GM12878 (cell line): ENCODE measurements at regions not wholly inside any gene's neighbourhood (a gene's known extent, or its start where the extent isn't known, plus 50 kb on each side); places are given as distances from the start of the nearest gene placed in this dataset.

ENCODE experiments used
- ATAC-seq: fragments of 200-7000 bp; cut with Tn5 transposase; 3 replicates; pipeline ENCODE4 v1.9.1; 2020; ENCODE audit warnings: mild to moderate bottlenecking, moderate library complexity
- BruUV-seq: library from RNA; stranded (reverse); fragments of 400-500 nt; replicated peaks from 2 replicates; lab custom pipeline; 2021; lab: Mats Ljungman, UMichigan
- CTCF ChIA-PET: fragments of 300-600 bp; sonication (Branson Sonifier 250); formaldehyde crosslinking; extraction: SDS; loops from one replicate; lab custom pipeline; 2021; ENCODE audit warnings: inconsistent platforms; lab: Yijun Ruan, JAX
- POLR2A ChIA-PET: fragments of 350-600 bp; formaldehyde crosslinking; extraction: SDS; loops from one replicate; lab custom pipeline; 2021; ENCODE audit warnings: inconsistent platforms; lab: Charles Lee
- RAD21 ChIA-PET: fragments of 300-600 bp; sonication (Branson Sonifier 250); formaldehyde crosslinking; loops from one replicate; lab custom pipeline; 2023; ENCODE audit warnings: antibody characterized with exemption; ENCODE audit not compliant: unreplicated experiment; lab: Charles Lee
- SMC1A ChIA-PET: fragments of 300-600 bp; sonication (Branson Sonifier 250); formaldehyde crosslinking; loops from one replicate; lab custom pipeline; 2023; ENCODE audit not compliant: unreplicated experiment, uncharacterized antibody; lab: Charles Lee
- DNase-seq: peaks from one replicate; pipeline ENCODE4 v3.0.0-alpha.2; 2011; ENCODE audit warnings: low read depth, low spot score
- FAIRE-seq: peaks from 3 replicates; lab custom pipeline; 2011; peaks lifted over from hg19 to GRCh38; lab: Jason Lieb, UNC
- H2AFZ ChIP-seq: 2 replicates; pipeline ENCODE4 v1.6.0; 2011; ENCODE audit warnings: low read depth, low read length, control low read depth; ENCODE audit not compliant: control insufficient read depth
- H3K27ac ChIP-seq: 2 replicates; pipeline ENCODE4 v1.5.1; 2011; ENCODE audit warnings: control low read depth; ENCODE audit not compliant: control insufficient read depth, insufficient read depth
- H3K27me3 ChIP-seq, 2 experiments: replicated peaks in 1 of 2; 2 replicates each; pipeline versions ENCODE4 v1.6.0 to v1.6.1; 2011; ENCODE audit warnings: low read length in 1 of 2; ENCODE audit not compliant: control insufficient read depth in 2 of 2, insufficient read depth in 2 of 2
- H3K36me3 ChIP-seq, 2 experiments: 2 replicates each; pipeline ENCODE4 v1.5.1; 2011; ENCODE audit warnings: low read length in 1 of 2; ENCODE audit not compliant: control insufficient read depth in 2 of 2, insufficient read depth in 2 of 2
- H3K4me1 ChIP-seq: 2 replicates; pipeline ENCODE4 v1.6.1; 2011; ENCODE audit warnings: mild to moderate bottlenecking, low read length, moderate library complexity, mixed read lengths; ENCODE audit not compliant: control insufficient read depth, insufficient read depth
- H3K4me2 ChIP-seq: 2 replicates; pipeline ENCODE4 v1.6.0; 2011; ENCODE audit warnings: control low read depth; ENCODE audit not compliant: control insufficient read depth, insufficient read depth
- H3K4me3 ChIP-seq: fragments of 200-600 bp; sonication (generic); 2 replicates; pipeline ENCODE4 v1.5.1; 2016
- H3K79me2 ChIP-seq: 2 replicates; pipeline ENCODE4 v1.6.0; 2011; ENCODE audit warnings: low read length; ENCODE audit not compliant: control insufficient read depth, insufficient read depth
- H3K9ac ChIP-seq: 2 replicates; pipeline ENCODE4 v1.8.0; 2011; ENCODE audit warnings: low read length, control low read depth, mixed read lengths; ENCODE audit not compliant: control insufficient read depth, insufficient read depth
- H3K9me3 ChIP-seq: replicated peaks from 3 replicates; pipeline ENCODE4 v1.5.1; 2011; ENCODE audit warnings: mild to moderate bottlenecking, low read length; ENCODE audit not compliant: control insufficient read depth, insufficient read depth
- H4K20me1 ChIP-seq: 2 replicates; pipeline ENCODE4 v1.6.0; 2011; ENCODE audit not compliant: control insufficient read depth, insufficient read depth
- CHD2 ChIP-seq: IDR thresholded peaks from 2 replicates; pipeline ENCODE4 v1.6.1; 2011; ENCODE audit warnings: low read depth, low read length, improper control_type of control experiment, borderline replicate concordance
- CREM ChIP-seq: IDR thresholded peaks from 2 replicates; pipeline ENCODE4 v1.6.1; 2014; ENCODE audit warnings: antibody characterized with exemption, low read depth
- DPF2 ChIP-seq: fragments of 450-650 bp; IDR thresholded peaks from 2 replicates; pipeline ENCODE4 v1.6.1; 2017; ENCODE audit warnings: mild to moderate bottlenecking
- HCFC1 ChIP-seq: fragments of 150-350 bp; IDR thresholded peaks from 2 replicates; pipeline ENCODE4 v1.6.1; 2014; ENCODE audit warnings: low read length
- HDGF ChIP-seq: fragments of 450-650 bp; IDR thresholded peaks from 2 replicates; pipeline ENCODE4 v1.6.1; 2016; ENCODE audit warnings: antibody characterized with exemption
- MTA2 ChIP-seq: fragments of 450-650 bp; IDR thresholded peaks from 2 replicates; pipeline ENCODE4 v1.6.1; 2016; ENCODE audit warnings: low read depth, mild to moderate bottlenecking, moderate library complexity
- MYC ChIP-seq: IDR thresholded peaks from 2 replicates; pipeline ENCODE4 v1.6.1; 2011; ENCODE audit warnings: mild to moderate bottlenecking, low read length, moderate library complexity, inconsistent platforms; ENCODE audit not compliant: insufficient read depth, insufficient replicate concordance, insufficient read length, severe bottlenecking
- PML ChIP-seq: IDR thresholded peaks from 2 replicates; pipeline ENCODE4 v1.6.1; 2012; ENCODE audit warnings: low read length, inconsistent platforms
- SMAD5 ChIP-seq: IDR thresholded peaks from 2 replicates; pipeline ENCODE4 v1.6.1; 2016; ENCODE audit warnings: antibody characterized with exemption, low read depth
- TCF12 ChIP-seq: IDR thresholded peaks from 2 replicates; pipeline ENCODE4 v1.6.1; 2011; ENCODE audit warnings: low read depth, mild to moderate bottlenecking, low read length
- ZNF622 ChIP-seq: fragments of 450-650 bp; IDR thresholded peaks from 2 replicates; pipeline ENCODE4 v1.6.1; 2017; ENCODE audit warnings: mild to moderate bottlenecking, inconsistent platforms
- WGBS: methylation state at CpG from one replicate; pipeline ENCODE4 v1.1.6; 2016; ENCODE audit warnings: low lambda C conversion rate; ENCODE audit not compliant: insufficient replicate concordance, insufficient coverage; ENCODE audit errors: missing lambda C conversion rate; 5-methylcytosine and 5-hydroxymethylcytosine counted together
- in situ Hi-C: fragments of 300-500 bp; cut with MboI; formaldehyde crosslinking; loops from 9 replicates; pipeline ENCODE4 v1.14.3; 2018; ENCODE audit warnings: mixed read lengths
- intact Hi-C: fragments of 100-400 bp; cut with micrococcal nuclease; formaldehyde crosslinking; loops from one replicate; pipeline ENCODE4 v1.14.2; 2022; ENCODE audit not compliant: unreplicated experiment
- TF ChIP-seq, protein P1 (sequence below): fragments of 150-350 bp; IDR thresholded peaks from 2 replicates; pipeline ENCODE4 v1.6.1; 2014; ENCODE audit warnings: mild to moderate bottlenecking, low read depth, low read length
- TF ChIP-seq, protein P2 (sequence below): fragments of 450-650 bp; IDR thresholded peaks from 2 replicates; pipeline ENCODE4 v1.6.1; 2014; ENCODE audit warnings: mild to moderate bottlenecking
- TF ChIP-seq, protein P3 (sequence below): fragments of 450-650 bp; formaldehyde crosslinking; IDR thresholded peaks from 2 replicates; pipeline ENCODE4 v1.4.0; 2022; ENCODE audit warnings: mild to moderate bottlenecking, moderate library complexity
- TF ChIP-seq, protein P4 (sequence below): IDR thresholded peaks from 2 replicates; pipeline ENCODE4 v1.6.1; 2011; ENCODE audit warnings: borderline replicate concordance, low read depth, mild to moderate bottlenecking, moderate library complexity, mixed read lengths, low read length; ENCODE audit not compliant: insufficient read depth; ENCODE audit errors: extremely low read length

DNA sequence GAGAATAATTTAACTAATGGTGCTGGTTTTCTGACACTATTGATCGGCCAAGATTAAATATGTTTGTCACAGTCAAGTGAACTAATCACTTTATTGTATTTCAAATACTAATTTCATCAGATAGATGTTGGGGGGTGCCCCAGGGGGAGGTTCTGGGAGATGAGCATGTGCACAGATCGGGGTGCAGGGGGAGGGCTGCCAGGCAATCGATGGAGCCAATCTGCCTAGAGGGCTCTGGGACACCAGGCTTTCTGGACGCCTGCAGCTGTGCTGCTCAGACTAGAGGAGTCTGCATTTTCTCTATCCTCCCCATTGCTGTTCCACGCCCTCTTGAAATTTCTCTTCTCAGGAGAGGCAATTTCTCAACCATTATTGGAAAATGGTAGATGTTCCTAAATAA is 100.0 kb upstream of the ALDH1B1 start:
- ChIA-PET CTCF (no interaction called here), RAD21 (no interaction called here), POLR2A (no interaction called here)
- no TSS peak for BruUV-seq
- no peak overlapping the region for H3K4me2 ChIP-seq
- H3K79me2 ChIP-seq, result no peaks in the 10 kb centered on the region
- no peak overlapping the region for H3K27ac ChIP-seq
- 5% methylated on average over 5 of the region's 5 CpGs for WGBS
- H3K9ac ChIP-seq, result no peak overlapping the region
- FAIRE-seq (no peak), ATAC-seq (no peak)
- H3K36me3 ChIP-seq, result no peaks in the 10 kb centered on the region
- H3K4me3 ChIP-seq, result no peak overlapping the region
- H4K20me1 ChIP-seq, result no peaks in the 10 kb centered on the region
- H2AFZ ChIP-seq, result no peak overlapping the region
- H3K27me3 ChIP-seq, result no peaks in the 10 kb centered on the region; a peak in 1 of 4 replicates
- in situ Hi-C loops, result no loop called here
- no peaks in the 10 kb centered on the region for H3K9me3 ChIP-seq
- no peak for TF ChIP-seq MYC
- TF ChIP-seq, protein P1, sequence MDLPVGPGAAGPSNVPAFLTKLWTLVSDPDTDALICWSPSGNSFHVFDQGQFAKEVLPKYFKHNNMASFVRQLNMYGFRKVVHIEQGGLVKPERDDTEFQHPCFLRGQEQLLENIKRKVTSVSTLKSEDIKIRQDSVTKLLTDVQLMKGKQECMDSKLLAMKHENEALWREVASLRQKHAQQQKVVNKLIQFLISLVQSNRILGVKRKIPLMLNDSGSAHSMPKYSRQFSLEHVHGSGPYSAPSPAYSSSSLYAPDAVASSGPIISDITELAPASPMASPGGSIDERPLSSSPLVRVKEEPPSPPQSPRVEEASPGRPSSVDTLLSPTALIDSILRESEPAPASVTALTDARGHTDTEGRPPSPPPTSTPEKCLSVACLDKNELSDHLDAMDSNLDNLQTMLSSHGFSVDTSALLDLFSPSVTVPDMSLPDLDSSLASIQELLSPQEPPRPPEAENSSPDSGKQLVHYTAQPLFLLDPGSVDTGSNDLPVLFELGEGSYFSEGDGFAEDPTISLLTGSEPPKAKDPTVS, result no peak
- TF ChIP-seq, protein P2, sequence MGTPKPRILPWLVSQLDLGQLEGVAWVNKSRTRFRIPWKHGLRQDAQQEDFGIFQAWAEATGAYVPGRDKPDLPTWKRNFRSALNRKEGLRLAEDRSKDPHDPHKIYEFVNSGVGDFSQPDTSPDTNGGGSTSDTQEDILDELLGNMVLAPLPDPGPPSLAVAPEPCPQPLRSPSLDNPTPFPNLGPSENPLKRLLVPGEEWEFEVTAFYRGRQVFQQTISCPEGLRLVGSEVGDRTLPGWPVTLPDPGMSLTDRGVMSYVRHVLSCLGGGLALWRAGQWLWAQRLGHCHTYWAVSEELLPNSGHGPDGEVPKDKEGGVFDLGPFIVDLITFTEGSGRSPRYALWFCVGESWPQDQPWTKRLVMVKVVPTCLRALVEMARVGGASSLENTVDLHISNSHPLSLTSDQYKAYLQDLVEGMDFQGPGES, result no peak
- TF ChIP-seq, protein P3, sequence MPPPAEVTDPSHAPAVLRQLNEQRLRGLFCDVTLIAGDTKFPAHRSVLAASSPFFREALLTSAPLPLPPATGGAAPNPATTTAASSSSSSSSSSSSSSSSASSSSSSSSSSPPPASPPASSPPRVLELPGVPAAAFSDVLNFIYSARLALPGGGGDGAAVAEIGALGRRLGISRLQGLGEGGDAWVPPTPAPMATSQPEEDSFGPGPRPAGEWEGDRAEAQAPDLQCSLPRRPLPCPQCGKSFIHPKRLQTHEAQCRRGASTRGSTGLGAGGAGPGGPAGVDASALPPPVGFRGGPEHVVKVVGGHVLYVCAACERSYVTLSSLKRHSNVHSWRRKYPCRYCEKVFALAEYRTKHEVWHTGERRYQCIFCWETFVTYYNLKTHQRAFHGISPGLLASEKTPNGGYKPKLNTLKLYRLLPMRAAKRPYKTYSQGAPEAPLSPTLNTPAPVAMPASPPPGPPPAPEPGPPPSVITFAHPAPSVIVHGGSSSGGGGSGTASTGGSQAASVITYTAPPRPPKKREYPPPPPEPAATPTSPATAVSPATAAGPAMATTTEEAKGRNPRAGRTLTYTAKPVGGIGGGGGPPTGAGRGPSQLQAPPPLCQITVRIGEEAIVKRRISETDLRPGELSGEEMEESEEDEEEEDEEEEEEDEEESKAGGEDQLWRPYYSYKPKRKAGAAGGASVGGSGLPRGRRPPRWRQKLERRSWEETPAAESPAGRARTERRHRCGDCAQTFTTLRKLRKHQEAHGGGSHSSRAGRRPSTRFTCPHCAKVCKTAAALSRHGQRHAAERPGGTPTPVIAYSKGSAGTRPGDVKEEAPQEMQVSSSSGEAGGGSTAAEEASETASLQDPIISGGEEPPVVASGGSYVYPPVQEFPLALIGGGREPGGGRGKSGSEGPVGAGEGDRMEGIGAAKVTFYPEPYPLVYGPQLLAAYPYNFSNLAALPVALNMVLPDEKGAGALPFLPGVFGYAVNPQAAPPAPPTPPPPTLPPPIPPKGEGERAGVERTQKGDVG (CRISPR knock-in tag), result no peak
- no peak for TF ChIP-seq MTA2
- TF ChIP-seq CHD2, result no peak
- no peak for TF ChIP-seq SMAD5
- TF ChIP-seq HCFC1, result no peak
- no peak for TF ChIP-seq HDGF
- TF ChIP-seq, protein P4, sequence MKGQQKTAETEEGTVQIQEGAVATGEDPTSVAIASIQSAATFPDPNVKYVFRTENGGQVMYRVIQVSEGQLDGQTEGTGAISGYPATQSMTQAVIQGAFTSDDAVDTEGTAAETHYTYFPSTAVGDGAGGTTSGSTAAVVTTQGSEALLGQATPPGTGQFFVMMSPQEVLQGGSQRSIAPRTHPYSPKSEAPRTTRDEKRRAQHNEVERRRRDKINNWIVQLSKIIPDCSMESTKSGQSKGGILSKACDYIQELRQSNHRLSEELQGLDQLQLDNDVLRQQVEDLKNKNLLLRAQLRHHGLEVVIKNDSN, result no peak
- no peak for TF ChIP-seq PML
- TF ChIP-seq ZNF622, result no peak
- no peak for TF ChIP-seq CREM
- no peak for TF ChIP-seq DPF2
- no peak for TF ChIP-seq TCF12
- TF ChIP-seq, all 136 proteins: peak for 0
- intact Hi-C loops, result no loop called here
- no peaks in the 10 kb centered on the region for H3K4me1 ChIP-seq
- SMC1A ChIA-PET, result no interaction called here
- DNase-seq, result no peak
